GM12878 (cell line): ENCODE measurements at regions not wholly inside any gene's neighbourhood (a gene's known extent, or its start where the extent isn't known, plus 50 kb on each side); places are given as distances from the start of the nearest gene placed in this dataset.

Source experiments
- ATAC-seq: fragments of 200-7000 bp; cut with Tn5 transposase; 3 replicates; pipeline ENCODE4 v1.9.1; 2020; ENCODE audit warnings: mild to moderate bottlenecking, moderate library complexity
- BruUV-seq: library from RNA; stranded (reverse); fragments of 400-500 nt; replicated peaks from 2 replicates; lab custom pipeline; 2021; lab: Mats Ljungman, UMichigan
- CTCF ChIA-PET: fragments of 300-600 bp; sonication (Branson Sonifier 250); formaldehyde crosslinking; extraction: SDS; loops from one replicate; lab custom pipeline; 2021; ENCODE audit warnings: inconsistent platforms; lab: Yijun Ruan, JAX
- POLR2A ChIA-PET: fragments of 350-600 bp; formaldehyde crosslinking; extraction: SDS; loops from one replicate; lab custom pipeline; 2021; ENCODE audit warnings: inconsistent platforms; lab: Charles Lee
- RAD21 ChIA-PET: fragments of 300-600 bp; sonication (Branson Sonifier 250); formaldehyde crosslinking; loops from one replicate; lab custom pipeline; 2023; ENCODE audit warnings: antibody characterized with exemption; ENCODE audit not compliant: unreplicated experiment; lab: Charles Lee
- SMC1A ChIA-PET: fragments of 300-600 bp; sonication (Branson Sonifier 250); formaldehyde crosslinking; loops from one replicate; lab custom pipeline; 2023; ENCODE audit not compliant: unreplicated experiment, uncharacterized antibody; lab: Charles Lee
- DNase-seq: peaks from one replicate; pipeline ENCODE4 v3.0.0-alpha.2; 2011; ENCODE audit warnings: low read depth, low spot score
- FAIRE-seq: peaks from 3 replicates; lab custom pipeline; 2011; peaks lifted over from hg19 to GRCh38; lab: Jason Lieb, UNC
- H2AFZ ChIP-seq: 2 replicates; pipeline ENCODE4 v1.6.0; 2011; ENCODE audit warnings: low read depth, low read length, control low read depth; ENCODE audit not compliant: control insufficient read depth
- H3K27ac ChIP-seq: 2 replicates; pipeline ENCODE4 v1.5.1; 2011; ENCODE audit warnings: control low read depth; ENCODE audit not compliant: control insufficient read depth, insufficient read depth
- H3K27me3 ChIP-seq, 2 experiments: replicated peaks in 1 of 2; 2 replicates each; pipeline versions ENCODE4 v1.6.0 to v1.6.1; 2011; ENCODE audit warnings: low read length in 1 of 2; ENCODE audit not compliant: control insufficient read depth in 2 of 2, insufficient read depth in 2 of 2
- H3K36me3 ChIP-seq, 2 experiments: 2 replicates each; pipeline ENCODE4 v1.5.1; 2011; ENCODE audit warnings: low read length in 1 of 2; ENCODE audit not compliant: control insufficient read depth in 2 of 2, insufficient read depth in 2 of 2
- H3K4me1 ChIP-seq: 2 replicates; pipeline ENCODE4 v1.6.1; 2011; ENCODE audit warnings: mild to moderate bottlenecking, low read length, moderate library complexity, mixed read lengths; ENCODE audit not compliant: control insufficient read depth, insufficient read depth
- H3K4me2 ChIP-seq: 2 replicates; pipeline ENCODE4 v1.6.0; 2011; ENCODE audit warnings: control low read depth; ENCODE audit not compliant: control insufficient read depth, insufficient read depth
- H3K4me3 ChIP-seq: fragments of 200-600 bp; sonication (generic); 2 replicates; pipeline ENCODE4 v1.5.1; 2016
- H3K79me2 ChIP-seq: 2 replicates; pipeline ENCODE4 v1.6.0; 2011; ENCODE audit warnings: low read length; ENCODE audit not compliant: control insufficient read depth, insufficient read depth
- H3K9ac ChIP-seq: 2 replicates; pipeline ENCODE4 v1.8.0; 2011; ENCODE audit warnings: low read length, control low read depth, mixed read lengths; ENCODE audit not compliant: control insufficient read depth, insufficient read depth
- H3K9me3 ChIP-seq: replicated peaks from 3 replicates; pipeline ENCODE4 v1.5.1; 2011; ENCODE audit warnings: mild to moderate bottlenecking, low read length; ENCODE audit not compliant: control insufficient read depth, insufficient read depth
- H4K20me1 ChIP-seq: 2 replicates; pipeline ENCODE4 v1.6.0; 2011; ENCODE audit not compliant: control insufficient read depth, insufficient read depth
- BACH1 ChIP-seq: fragments of 450-650 bp; IDR thresholded peaks from 2 replicates; pipeline ENCODE4 v1.6.1; 2017; ENCODE audit warnings: mild to moderate bottlenecking, borderline replicate concordance
- JUNB ChIP-seq: IDR thresholded peaks from 2 replicates; pipeline ENCODE4 v1.6.1; 2016; ENCODE audit warnings: antibody characterized with exemption, mild to moderate bottlenecking
- MXI1 ChIP-seq: fragments of 150-350 bp; IDR thresholded peaks from 2 replicates; pipeline ENCODE4 v1.6.1; 2011; ENCODE audit warnings: low read depth, mild to moderate bottlenecking, inconsistent platforms, low read length, improper control_type of control experiment
- RB1 ChIP-seq: fragments of 450-650 bp; formaldehyde crosslinking; IDR thresholded peaks from 2 replicates; pipeline ENCODE4 v1.6.1; 2017; ENCODE audit warnings: mild to moderate bottlenecking, borderline replicate concordance
- RUNX3 ChIP-seq: IDR thresholded peaks from 2 replicates; pipeline ENCODE4 v1.6.1; 2012; ENCODE audit warnings: low read length, inconsistent platforms
- SMAD1 ChIP-seq: fragments of 450-650 bp; IDR thresholded peaks from 2 replicates; pipeline ENCODE4 v1.6.1; 2018; ENCODE audit warnings: mild to moderate bottlenecking, low read depth; ENCODE audit not compliant: partially characterized antibody
- WGBS: methylation state at CpG from one replicate; pipeline ENCODE4 v1.1.6; 2016; ENCODE audit warnings: low lambda C conversion rate; ENCODE audit not compliant: insufficient replicate concordance, insufficient coverage; ENCODE audit errors: missing lambda C conversion rate; 5-methylcytosine and 5-hydroxymethylcytosine counted together
- in situ Hi-C: fragments of 300-500 bp; cut with MboI; formaldehyde crosslinking; loops from 9 replicates; pipeline ENCODE4 v1.14.3; 2018; ENCODE audit warnings: mixed read lengths
- intact Hi-C: fragments of 100-400 bp; cut with micrococcal nuclease; formaldehyde crosslinking; loops from one replicate; pipeline ENCODE4 v1.14.2; 2022; ENCODE audit not compliant: unreplicated experiment
- TF ChIP-seq, protein P1 (sequence below): fragments of 450-650 bp; IDR thresholded peaks from 2 replicates; pipeline ENCODE4 v1.6.1; 2017; ENCODE audit warnings: mild to moderate bottlenecking, moderate library complexity
- TF ChIP-seq, protein P2 (sequence below): IDR thresholded peaks from 2 replicates; pipeline ENCODE4 v1.6.1; 2012; ENCODE audit warnings: low read length, inconsistent platforms
- TF ChIP-seq, protein P3 (sequence below): fragments of 450-650 bp; IDR thresholded peaks from 2 replicates; pipeline ENCODE4 v1.6.1; 2017; ENCODE audit warnings: antibody characterized with exemption, mild to moderate bottlenecking, moderate library complexity

DNA sequence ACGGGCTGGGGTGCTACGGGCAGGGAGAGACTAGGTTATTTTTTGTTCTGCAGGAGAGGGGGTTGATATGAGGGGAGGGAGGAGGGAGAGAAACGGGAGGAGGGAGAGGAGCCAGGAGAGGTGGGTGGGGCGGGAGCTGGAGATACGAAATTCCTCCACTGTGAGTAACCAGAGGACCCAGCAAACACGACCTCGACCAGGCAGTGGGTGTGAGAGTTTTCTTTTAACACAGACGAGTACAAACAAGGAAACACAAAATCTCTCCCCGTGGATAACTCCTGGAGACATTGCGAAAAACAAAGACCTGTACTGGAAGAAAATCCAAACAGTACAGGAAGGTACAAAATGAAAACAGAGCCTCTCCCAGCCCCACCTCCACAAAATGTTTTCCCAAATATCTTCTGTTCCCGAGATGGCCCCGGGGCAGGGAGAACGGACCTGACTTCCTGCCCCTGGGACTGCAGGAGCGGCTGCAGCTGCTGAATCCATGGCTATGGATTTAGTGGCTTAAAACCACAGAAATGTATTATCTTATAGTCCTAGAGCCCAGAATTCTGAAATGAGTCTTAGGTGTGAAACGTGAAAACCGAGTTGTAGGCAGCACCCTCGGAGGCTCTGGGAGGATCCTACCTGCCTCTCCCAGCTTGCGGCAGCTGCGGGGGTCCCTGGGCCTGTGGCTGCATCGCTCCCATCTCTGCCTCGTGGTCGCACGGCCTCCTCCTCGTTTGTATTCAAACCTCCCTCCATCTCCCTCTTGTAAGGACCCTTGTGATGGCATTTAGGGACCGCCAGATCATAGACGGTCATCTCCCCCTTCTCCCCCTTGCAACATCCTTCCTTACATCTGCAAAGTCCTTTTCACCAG is 82.2 kb downstream of the RIPK4 start (continued):
- TF ChIP-seq, protein P1, sequence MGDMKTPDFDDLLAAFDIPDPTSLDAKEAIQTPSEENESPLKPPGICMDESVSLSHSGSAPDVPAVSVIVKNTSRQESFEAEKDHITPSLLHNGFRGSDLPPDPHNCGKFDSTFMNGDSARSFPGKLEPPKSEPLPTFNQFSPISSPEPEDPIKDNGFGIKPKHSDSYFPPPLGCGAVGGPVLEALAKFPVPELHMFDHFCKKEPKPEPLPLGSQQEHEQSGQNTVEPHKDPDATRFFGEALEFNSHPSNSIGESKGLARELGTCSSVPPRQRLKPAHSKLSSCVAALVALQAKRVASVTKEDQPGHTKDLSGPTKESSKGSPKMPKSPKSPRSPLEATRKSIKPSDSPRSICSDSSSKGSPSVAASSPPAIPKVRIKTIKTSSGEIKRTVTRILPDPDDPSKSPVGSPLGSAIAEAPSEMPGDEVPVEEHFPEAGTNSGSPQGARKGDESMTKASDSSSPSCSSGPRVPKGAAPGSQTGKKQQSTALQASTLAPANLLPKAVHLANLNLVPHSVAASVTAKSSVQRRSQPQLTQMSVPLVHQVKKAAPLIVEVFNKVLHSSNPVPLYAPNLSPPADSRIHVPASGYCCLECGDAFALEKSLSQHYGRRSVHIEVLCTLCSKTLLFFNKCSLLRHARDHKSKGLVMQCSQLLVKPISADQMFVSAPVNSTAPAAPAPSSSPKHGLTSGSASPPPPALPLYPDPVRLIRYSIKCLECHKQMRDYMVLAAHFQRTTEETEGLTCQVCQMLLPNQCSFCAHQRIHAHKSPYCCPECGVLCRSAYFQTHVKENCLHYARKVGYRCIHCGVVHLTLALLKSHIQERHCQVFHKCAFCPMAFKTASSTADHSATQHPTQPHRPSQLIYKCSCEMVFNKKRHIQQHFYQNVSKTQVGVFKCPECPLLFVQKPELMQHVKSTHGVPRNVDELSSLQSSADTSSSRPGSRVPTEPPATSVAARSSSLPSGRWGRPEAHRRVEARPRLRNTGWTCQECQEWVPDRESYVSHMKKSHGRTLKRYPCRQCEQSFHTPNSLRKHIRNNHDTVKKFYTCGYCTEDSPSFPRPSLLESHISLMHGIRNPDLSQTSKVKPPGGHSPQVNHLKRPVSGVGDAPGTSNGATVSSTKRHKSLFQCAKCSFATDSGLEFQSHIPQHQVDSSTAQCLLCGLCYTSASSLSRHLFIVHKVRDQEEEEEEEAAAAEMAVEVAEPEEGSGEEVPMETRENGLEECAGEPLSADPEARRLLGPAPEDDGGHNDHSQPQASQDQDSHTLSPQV, result no peak

DNA sequence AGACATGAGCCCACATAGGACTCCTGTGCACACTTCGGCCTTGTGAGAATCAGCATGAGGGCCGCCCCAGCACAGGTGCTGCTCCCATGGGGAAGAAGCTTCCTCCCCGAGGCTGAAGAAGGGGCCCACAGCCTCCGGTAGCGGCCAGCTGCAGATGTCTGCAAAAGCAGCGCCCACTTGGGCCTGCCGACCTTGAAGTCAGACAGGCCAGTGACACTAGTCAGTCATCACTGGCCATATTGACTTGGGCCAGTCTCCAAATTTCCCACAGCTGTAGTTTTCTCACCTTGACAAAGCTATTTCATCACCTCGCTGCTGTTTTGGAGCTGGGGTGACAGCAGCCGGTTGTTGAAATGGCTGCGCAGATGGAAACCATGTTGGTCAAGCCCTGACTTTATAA is 83.0 kb downstream of the RIPK4 start:
- in situ Hi-C loops, result no loop called here
- 48% methylated on average over 10 of the region's 10 CpGs for WGBS

More for the DNA sequence above, 83.0 kb downstream of the RIPK4 start:
- POLR2A ChIA-PET, result no interaction called here
- DNase-seq (no peak), ATAC-seq (no peak), FAIRE-seq (no peak)
- Histone ChIP-seq H3K27me3 (no peaks in the 10 kb centered on the region), H3K36me3 (no peaks in the 10 kb centered on the region), H3K27ac (no peak overlapping the region), H3K4me1 (no peaks in the 10 kb centered on the region), H3K79me2 (no peaks in the 10 kb centered on the region), H4K20me1 (no peaks in the 10 kb centered on the region), H3K9me3 (no peaks in the 10 kb centered on the region), H2AFZ (no peak overlapping the region), H3K9ac (no peak overlapping the region), H3K4me3 (no peak overlapping the region), H3K4me2 (no peak overlapping the region)
- CTCF ChIA-PET, result no interaction called here
- SMC1A ChIA-PET, result interaction anchor here (0.7 to 1.2 kb wide), 2 partner anchors 9 to 10 kb away, joined by 3 read pairs; no protein-coding TSS in a partner anchor
- TF ChIP-seq, protein P2, sequence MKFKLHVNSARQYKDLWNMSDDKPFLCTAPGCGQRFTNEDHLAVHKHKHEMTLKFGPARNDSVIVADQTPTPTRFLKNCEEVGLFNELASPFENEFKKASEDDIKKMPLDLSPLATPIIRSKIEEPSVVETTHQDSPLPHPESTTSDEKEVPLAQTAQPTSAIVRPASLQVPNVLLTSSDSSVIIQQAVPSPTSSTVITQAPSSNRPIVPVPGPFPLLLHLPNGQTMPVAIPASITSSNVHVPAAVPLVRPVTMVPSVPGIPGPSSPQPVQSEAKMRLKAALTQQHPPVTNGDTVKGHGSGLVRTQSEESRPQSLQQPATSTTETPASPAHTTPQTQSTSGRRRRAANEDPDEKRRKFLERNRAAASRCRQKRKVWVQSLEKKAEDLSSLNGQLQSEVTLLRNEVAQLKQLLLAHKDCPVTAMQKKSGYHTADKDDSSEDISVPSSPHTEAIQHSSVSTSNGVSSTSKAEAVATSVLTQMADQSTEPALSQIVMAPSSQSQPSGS, result no peak
- TF ChIP-seq BACH1 (no peak), JUNB (no peak), MXI1 (no peak), RB1 (no peak), SMAD1 (no peak), RUNX3 (no peak)
- TF ChIP-seq, protein P3, sequence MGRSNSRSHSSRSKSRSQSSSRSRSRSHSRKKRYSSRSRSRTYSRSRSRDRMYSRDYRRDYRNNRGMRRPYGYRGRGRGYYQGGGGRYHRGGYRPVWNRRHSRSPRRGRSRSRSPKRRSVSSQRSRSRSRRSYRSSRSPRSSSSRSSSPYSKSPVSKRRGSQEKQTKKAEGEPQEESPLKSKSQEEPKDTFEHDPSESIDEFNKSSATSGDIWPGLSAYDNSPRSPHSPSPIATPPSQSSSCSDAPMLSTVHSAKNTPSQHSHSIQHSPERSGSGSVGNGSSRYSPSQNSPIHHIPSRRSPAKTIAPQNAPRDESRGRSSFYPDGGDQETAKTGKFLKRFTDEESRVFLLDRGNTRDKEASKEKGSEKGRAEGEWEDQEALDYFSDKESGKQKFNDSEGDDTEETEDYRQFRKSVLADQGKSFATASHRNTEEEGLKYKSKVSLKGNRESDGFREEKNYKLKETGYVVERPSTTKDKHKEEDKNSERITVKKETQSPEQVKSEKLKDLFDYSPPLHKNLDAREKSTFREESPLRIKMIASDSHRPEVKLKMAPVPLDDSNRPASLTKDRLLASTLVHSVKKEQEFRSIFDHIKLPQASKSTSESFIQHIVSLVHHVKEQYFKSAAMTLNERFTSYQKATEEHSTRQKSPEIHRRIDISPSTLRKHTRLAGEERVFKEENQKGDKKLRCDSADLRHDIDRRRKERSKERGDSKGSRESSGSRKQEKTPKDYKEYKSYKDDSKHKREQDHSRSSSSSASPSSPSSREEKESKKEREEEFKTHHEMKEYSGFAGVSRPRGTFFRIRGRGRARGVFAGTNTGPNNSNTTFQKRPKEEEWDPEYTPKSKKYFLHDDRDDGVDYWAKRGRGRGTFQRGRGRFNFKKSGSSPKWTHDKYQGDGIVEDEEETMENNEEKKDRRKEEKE, result no peak
- intact Hi-C loops, result no loop called here
- RAD21 ChIA-PET, result no interaction called here
- no TSS peak for BruUV-seq
